ENCODE measurements at regions not wholly inside any gene's neighbourhood (a gene's known extent, or its start where the extent isn't known, plus 50 kb on each side); places are given as distances from the start of the nearest gene placed in this dataset.

DNA sequence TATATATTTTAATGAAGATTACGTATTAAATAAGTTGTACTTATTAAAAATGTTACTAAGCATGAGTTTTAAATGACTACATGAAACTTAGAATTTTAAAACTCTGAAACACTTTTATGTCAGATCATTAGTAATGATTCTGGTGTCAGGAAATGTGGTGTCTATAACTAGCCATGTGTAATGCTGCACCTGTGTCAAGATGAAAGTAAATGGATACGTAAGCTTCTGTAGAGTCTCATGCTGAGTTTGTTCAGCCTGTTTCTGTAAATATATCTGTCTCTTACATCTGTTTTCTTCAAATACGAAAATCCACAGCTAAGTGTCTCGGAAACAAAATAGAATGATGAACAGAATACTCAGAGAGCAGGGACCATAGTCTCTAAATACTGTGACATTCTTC lies 278.0 kb upstream of the SMC2 start (continued):
- TF ChIP-seq, protein P1, sequence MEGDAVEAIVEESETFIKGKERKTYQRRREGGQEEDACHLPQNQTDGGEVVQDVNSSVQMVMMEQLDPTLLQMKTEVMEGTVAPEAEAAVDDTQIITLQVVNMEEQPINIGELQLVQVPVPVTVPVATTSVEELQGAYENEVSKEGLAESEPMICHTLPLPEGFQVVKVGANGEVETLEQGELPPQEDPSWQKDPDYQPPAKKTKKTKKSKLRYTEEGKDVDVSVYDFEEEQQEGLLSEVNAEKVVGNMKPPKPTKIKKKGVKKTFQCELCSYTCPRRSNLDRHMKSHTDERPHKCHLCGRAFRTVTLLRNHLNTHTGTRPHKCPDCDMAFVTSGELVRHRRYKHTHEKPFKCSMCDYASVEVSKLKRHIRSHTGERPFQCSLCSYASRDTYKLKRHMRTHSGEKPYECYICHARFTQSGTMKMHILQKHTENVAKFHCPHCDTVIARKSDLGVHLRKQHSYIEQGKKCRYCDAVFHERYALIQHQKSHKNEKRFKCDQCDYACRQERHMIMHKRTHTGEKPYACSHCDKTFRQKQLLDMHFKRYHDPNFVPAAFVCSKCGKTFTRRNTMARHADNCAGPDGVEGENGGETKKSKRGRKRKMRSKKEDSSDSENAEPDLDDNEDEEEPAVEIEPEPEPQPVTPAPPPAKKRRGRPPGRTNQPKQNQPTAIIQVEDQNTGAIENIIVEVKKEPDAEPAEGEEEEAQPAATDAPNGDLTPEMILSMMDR (conservative IDR thresholded peaks at IDR 0.05; ENCODE audit: low read depth in 2 of 2) = no peak
- TF ChIP-seq ZNF114 (CRISPR knock-in tag; IDR thresholded peaks at IDR 0.05) = no peak
- TF ChIP-seq STAT1 (IDR thresholded peaks at IDR 0.05; ENCODE audit: unreplicated experiment) = no peak
- TF ChIP-seq ZNF331 (CRISPR knock-in tag; IDR thresholded peaks at IDR 0.05; ENCODE audit: low read depth) = no peak

DNA sequence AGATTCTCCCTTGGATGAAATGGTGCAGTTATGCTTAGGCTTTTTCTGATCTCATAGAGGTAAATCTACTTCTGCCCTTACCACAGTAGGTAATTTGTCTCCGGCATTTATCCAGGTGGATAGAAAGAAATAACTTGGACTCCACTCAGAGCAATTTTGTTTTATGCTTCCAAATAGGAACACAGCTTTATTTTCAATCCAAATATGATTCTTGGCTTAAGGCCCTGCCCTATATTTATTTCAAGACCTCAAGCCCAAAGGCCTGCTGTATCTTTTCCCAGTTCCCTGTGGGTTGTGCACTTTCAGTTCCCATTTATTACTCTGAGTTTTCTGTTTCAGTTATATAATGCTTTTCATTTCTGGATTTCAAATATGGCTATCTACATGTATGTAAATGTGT lies 274.2 kb upstream of the SMC2 start:
- H3K4me1 Mint-ChIP-seq = no peaks in the 10 kb centered on the region
- Histone ChIP-seq H2AFZ (no peak overlapping the region), H3K36me3 (ENCODE audit: insufficient read depth) (peaks cover 10% of the 10 kb centered on the region; the same call in 1 of the 2 replicates), H3F3A (replicated peaks; ENCODE audit: low read depth) (no peaks in the 10 kb centered on the region), H4K20me1 (replicated peaks; ENCODE audit: insufficient read depth) (no peaks in the 10 kb centered on the region), H3K4me1 (ENCODE audit: insufficient read depth) (no peaks in the 10 kb centered on the region), H3K4me2 (no peak overlapping the region), H3K79me2 (replicated peaks; ENCODE audit: insufficient read depth) (no peaks in the 10 kb centered on the region), H3K27ac (ENCODE audit: low read depth) (no peak overlapping the region), H3K9me2 (ENCODE audit: insufficient read depth) (no peaks in the 10 kb centered on the region), H3K27me3 (ENCODE audit: insufficient read depth) (no peaks in the 10 kb centered on the region), H3K4me3 (no peak overlapping the region)
- no peak for ATAC-seq
- no peaks in the 10 kb centered on the region for H3K27me3 Mint-ChIP-seq (ENCODE audit: insufficient read depth, low read depth, poor library complexity)
- peaks cover 77% of the 10 kb centered on the region for H3K9me3 Mint-ChIP-seq
- DNase-seq (ENCODE audit: low spot score) = no peak
- no peaks in the 10 kb centered on the region for H3K36me3 Mint-ChIP-seq (ENCODE audit: low read depth)
- no peak overlapping the region for H3K27ac Mint-ChIP-seq
- no peak overlapping the region for H3K4me3 Mint-ChIP-seq
- TF ChIP-seq CREB1 (CRISPR knock-in tag; IDR thresholded peaks at IDR 0.05; ENCODE audit: low read depth) (no peak), EZH2phosphoT487 (IDR thresholded peaks at IDR 0.05; ENCODE audit: unreplicated experiment) (no peak), STAT1 (IDR thresholded peaks at IDR 0.05; ENCODE audit: unreplicated experiment) (no peak), JUNB (IDR thresholded peaks at IDR 0.05; ENCODE audit: unreplicated experiment) (no peak), EZH2 (IDR thresholded peaks at IDR 0.05; ENCODE audit: low read depth, unreplicated experiment) (no peak), ZNF331 (CRISPR knock-in tag; IDR thresholded peaks at IDR 0.05; ENCODE audit: low read depth) (no peak), NANOG (IDR thresholded peaks at IDR 0.05; ENCODE audit: borderline replicate concordance) (no peak)
- TF ChIP-seq, protein P2, sequence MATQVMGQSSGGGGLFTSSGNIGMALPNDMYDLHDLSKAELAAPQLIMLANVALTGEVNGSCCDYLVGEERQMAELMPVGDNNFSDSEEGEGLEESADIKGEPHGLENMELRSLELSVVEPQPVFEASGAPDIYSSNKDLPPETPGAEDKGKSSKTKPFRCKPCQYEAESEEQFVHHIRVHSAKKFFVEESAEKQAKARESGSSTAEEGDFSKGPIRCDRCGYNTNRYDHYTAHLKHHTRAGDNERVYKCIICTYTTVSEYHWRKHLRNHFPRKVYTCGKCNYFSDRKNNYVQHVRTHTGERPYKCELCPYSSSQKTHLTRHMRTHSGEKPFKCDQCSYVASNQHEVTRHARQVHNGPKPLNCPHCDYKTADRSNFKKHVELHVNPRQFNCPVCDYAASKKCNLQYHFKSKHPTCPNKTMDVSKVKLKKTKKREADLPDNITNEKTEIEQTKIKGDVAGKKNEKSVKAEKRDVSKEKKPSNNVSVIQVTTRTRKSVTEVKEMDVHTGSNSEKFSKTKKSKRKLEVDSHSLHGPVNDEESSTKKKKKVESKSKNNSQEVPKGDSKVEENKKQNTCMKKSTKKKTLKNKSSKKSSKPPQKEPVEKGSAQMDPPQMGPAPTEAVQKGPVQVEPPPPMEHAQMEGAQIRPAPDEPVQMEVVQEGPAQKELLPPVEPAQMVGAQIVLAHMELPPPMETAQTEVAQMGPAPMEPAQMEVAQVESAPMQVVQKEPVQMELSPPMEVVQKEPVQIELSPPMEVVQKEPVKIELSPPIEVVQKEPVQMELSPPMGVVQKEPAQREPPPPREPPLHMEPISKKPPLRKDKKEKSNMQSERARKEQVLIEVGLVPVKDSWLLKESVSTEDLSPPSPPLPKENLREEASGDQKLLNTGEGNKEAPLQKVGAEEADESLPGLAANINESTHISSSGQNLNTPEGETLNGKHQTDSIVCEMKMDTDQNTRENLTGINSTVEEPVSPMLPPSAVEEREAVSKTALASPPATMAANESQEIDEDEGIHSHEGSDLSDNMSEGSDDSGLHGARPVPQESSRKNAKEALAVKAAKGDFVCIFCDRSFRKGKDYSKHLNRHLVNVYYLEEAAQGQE (IDR thresholded peaks at IDR 0.05; ENCODE audit: unreplicated experiment) = no peak
- TF ChIP-seq, protein P1 (conservative IDR thresholded peaks at IDR 0.05; ENCODE audit: low read depth in 2 of 2) = no peak
- TF ChIP-seq, protein P3, sequence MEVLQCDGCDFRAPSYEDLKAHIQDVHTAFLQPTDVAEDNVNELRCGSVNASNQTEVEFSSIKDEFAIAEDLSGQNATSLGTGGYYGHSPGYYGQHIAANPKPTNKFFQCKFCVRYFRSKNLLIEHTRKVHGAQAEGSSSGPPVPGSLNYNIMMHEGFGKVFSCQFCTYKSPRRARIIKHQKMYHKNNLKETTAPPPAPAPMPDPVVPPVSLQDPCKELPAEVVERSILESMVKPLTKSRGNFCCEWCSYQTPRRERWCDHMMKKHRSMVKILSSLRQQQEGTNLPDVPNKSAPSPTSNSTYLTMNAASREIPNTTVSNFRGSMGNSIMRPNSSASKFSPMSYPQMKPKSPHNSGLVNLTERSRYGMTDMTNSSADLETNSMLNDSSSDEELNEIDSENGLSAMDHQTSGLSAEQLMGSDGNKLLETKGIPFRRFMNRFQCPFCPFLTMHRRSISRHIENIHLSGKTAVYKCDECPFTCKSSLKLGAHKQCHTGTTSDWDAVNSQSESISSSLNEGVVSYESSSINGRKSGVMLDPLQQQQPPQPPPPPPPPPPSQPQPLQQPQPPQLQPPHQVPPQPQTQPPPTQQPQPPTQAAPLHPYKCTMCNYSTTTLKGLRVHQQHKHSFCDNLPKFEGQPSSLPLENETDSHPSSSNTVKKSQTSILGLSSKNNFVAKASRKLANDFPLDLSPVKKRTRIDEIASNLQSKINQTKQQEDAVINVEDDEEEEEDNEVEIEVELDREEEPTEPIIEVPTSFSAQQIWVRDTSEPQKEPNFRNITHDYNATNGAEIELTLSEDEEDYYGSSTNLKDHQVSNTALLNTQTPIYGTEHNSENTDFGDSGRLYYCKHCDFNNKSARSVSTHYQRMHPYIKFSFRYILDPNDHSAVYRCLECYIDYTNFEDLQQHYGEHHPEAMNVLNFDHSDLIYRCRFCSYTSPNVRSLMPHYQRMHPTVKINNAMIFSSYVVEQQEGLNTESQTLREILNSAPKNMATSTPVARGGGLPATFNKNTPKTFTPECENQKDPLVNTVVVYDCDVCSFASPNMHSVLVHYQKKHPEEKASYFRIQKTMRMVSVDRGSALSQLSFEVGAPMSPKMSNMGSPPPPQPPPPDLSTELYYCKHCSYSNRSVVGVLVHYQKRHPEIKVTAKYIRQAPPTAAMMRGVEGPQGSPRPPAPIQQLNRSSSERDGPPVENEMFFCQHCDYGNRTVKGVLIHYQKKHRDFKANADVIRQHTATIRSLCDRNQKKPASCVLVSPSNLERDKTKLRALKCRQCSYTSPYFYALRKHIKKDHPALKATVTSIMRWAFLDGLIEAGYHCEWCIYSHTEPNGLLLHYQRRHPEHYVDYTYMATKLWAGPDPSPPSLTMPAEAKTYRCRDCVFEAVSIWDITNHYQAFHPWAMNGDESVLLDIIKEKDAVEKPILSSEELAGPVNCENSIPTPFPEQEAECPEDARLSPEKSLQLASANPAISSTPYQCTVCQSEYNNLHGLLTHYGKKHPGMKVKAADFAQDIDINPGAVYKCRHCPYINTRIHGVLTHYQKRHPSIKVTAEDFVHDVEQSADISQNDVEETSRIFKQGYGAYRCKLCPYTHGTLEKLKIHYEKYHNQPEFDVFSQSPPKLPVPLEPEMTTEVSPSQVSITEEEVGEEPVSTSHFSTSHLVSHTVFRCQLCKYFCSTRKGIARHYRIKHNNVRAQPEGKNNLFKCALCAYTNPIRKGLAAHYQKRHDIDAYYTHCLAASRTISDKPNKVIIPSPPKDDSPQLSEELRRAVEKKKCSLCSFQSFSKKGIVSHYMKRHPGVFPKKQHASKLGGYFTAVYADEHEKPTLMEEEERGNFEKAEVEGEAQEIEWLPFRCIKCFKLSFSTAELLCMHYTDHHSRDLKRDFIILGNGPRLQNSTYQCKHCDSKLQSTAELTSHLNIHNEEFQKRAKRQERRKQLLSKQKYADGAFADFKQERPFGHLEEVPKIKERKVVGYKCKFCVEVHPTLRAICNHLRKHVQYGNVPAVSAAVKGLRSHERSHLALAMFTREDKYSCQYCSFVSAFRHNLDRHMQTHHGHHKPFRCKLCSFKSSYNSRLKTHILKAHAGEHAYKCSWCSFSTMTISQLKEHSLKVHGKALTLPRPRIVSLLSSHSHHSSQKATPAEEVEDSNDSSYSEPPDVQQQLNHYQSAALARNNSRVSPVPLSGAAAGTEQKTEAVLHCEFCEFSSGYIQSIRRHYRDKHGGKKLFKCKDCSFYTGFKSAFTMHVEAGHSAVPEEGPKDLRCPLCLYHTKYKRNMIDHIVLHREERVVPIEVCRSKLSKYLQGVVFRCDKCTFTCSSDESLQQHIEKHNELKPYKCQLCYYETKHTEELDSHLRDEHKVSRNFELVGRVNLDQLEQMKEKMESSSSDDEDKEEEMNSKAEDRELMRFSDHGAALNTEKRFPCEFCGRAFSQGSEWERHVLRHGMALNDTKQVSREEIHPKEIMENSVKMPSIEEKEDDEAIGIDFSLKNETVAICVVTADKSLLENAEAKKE (CRISPR knock-in tag; IDR thresholded peaks at IDR 0.05) = no peak
